ENCODE measurements at regions not wholly inside any gene's neighbourhood (a gene's known extent, or its start where the extent isn't known, plus 50 kb on each side); places are given as distances from the start of the nearest gene placed in this dataset.

DNA sequence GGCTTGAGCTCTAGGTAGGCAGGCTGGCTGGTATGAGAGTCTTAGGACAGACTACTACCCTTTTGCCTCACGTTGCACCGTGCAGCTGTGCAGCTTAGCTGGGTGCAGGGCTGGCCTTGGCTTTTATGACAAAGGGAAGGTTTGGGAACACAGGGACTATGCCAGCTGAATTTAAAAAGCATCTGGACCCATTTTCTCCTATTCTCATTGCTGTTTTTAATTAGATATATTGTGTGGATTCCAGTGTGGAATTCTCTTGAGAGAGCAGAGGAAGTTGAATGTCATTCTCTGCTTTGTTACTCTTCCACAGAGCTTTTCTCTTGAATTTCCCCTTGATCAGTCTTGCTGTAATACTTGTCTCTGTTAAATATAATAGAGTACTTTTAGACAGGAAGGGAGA is 192.7 kb downstream of the ZNF330 start:
- Histone ChIP-seq H3K27ac (ENCODE audit: low read depth in 2 of 2, low read length in 1 of 2) (no peak overlapping the region), H3K4me3 (ENCODE audit: low read depth in 1 of 2, low read length in 2 of 2) (no peak overlapping the region), H3K9me3 (ENCODE audit: control insufficient read depth in 2 of 2, insufficient read depth in 1 of 2, low read depth in 1 of 2, low read length in 1 of 2) (no peaks in the 10 kb centered on the region), H3K36me3 (ENCODE audit: control insufficient read depth in 2 of 2, insufficient read depth in 2 of 2, low read length in 1 of 2) (no peaks in the 10 kb centered on the region), H3K27me3 (ENCODE audit: control insufficient read depth in 1 of 2, insufficient read depth in 2 of 2, low read length in 2 of 2) (no peaks in the 10 kb centered on the region), H3K4me1 (ENCODE audit: control insufficient read depth in 2 of 2, insufficient read depth in 2 of 2, low read length in 1 of 2) (no peaks in the 10 kb centered on the region)
- 66 to 81% methylated on average over 2 of the region's 2 CpGs for WGBS, 2 donors

DNA sequence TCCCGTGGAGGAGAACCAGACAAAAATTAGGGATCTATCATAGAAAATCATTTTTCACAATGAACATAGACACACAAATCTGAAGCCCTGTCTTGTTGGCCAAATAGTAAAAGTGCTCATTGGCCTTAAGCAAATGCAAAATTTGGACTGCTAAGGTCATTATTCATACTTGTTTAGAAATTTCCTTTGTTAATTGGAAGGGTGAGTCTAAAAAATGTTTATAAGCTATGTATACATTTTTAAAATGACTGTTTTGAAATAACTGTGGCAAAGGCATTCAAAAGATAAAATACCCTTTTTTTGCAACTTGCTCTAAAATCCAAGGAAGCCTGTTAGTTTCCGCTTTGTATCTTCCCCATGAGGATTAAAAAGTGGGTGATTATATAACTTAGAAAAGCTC is 195.0 kb downstream of the ZNF330 start:
- WGBS, 2 donors = 72% methylated on average over 2 of the region's 2 CpGs
- no peaks in the 10 kb centered on the region for H3K36me3 ChIP-seq (ENCODE audit: control insufficient read depth in 2 of 2, insufficient read depth in 2 of 2, low read length in 1 of 2)
- H3K4me3 ChIP-seq (ENCODE audit: low read depth in 1 of 2, low read length in 2 of 2) = no peak overlapping the region
- no peaks in the 10 kb centered on the region for H3K27me3 ChIP-seq (ENCODE audit: control insufficient read depth in 1 of 2, insufficient read depth in 2 of 2, low read length in 2 of 2)
- H3K4me1 ChIP-seq (ENCODE audit: control insufficient read depth in 2 of 2, insufficient read depth in 2 of 2, low read length in 1 of 2) = no peaks in the 10 kb centered on the region
- H3K9me3 ChIP-seq (ENCODE audit: control insufficient read depth in 2 of 2, insufficient read depth in 1 of 2, low read depth in 1 of 2, low read length in 1 of 2) = no peaks in the 10 kb centered on the region
- H3K27ac ChIP-seq (ENCODE audit: low read depth in 2 of 2, low read length in 1 of 2) = no peak overlapping the region

DNA sequence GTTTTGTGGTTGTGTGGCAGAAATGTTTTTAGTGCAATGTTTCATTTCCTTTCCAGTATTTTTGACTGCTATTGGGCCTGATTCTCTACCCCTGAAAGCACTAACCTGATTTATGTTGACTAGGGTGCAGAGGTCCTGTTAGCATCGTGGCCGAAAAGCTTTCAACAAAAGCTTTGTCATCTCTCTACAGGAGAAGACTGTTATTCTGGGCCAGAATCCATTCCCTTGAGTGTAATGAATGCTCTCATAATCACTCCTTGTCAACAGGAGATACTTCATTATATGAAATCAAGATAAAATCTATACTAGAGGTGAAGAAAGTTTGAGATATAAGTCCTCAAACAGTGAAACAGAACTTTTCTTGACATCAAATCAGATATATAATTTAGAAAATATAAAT is 195.5 kb downstream of the ZNF330 start:
- no peak overlapping the region for H3K27ac ChIP-seq (ENCODE audit: low read depth in 2 of 2, low read length in 1 of 2)
- WGBS, 2 donors = 52 to 55% methylated on average over 2 of the region's 2 CpGs
- no peaks in the 10 kb centered on the region for H3K27me3 ChIP-seq (ENCODE audit: control insufficient read depth in 1 of 2, insufficient read depth in 2 of 2, low read length in 2 of 2)
- no peaks in the 10 kb centered on the region for H3K9me3 ChIP-seq (ENCODE audit: control insufficient read depth in 2 of 2, insufficient read depth in 1 of 2, low read depth in 1 of 2, low read length in 1 of 2)
- no peak overlapping the region for H3K4me3 ChIP-seq (ENCODE audit: low read depth in 1 of 2, low read length in 2 of 2)
- no peaks in the 10 kb centered on the region for H3K36me3 ChIP-seq (ENCODE audit: control insufficient read depth in 2 of 2, insufficient read depth in 2 of 2, low read length in 1 of 2)
- H3K4me1 ChIP-seq (ENCODE audit: control insufficient read depth in 2 of 2, insufficient read depth in 2 of 2, low read length in 1 of 2) = no peaks in the 10 kb centered on the region

DNA sequence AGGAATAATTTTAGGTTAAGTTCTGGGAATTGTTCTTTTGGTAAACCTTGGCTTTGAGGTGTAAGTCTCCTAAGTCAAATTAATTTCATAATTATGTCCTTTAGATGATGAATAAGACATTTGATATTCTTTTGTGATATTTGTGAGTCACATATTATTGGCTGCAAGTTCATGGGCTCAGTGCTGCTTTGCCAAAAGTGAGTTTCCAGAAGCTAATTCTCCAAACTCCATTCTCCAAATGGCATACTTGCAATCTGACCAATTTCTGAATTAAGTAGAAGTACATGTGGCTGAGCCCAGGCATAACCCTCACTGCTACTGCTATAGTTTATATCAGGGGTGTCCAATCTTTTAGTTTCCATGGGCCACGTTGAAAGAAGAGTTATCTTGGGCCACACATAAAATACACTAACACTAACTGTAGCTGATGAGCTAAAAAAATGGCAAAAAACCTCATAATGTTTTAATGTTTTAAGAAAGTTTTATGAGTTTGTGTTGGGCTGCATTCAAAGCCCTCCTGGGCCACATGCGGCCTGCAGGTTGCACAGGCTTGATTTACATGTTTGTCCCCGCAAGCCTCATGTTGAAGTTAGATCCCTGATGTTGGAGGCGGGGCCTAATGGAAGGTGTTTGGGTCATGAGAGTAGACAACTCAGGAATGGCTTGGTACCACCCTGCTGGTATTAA is 196.1 kb downstream of the ZNF330 start:
- Histone ChIP-seq H3K27me3 (ENCODE audit: control insufficient read depth in 1 of 2, insufficient read depth in 2 of 2, low read length in 2 of 2) (no peaks in the 10 kb centered on the region), H3K27ac (ENCODE audit: low read depth in 2 of 2, low read length in 1 of 2) (no peak overlapping the region), H3K4me1 (ENCODE audit: control insufficient read depth in 2 of 2, insufficient read depth in 2 of 2, low read length in 1 of 2) (no peaks in the 10 kb centered on the region), H3K36me3 (ENCODE audit: control insufficient read depth in 2 of 2, insufficient read depth in 2 of 2, low read length in 1 of 2) (no peaks in the 10 kb centered on the region), H3K9me3 (ENCODE audit: control insufficient read depth in 2 of 2, insufficient read depth in 1 of 2, low read depth in 1 of 2, low read length in 1 of 2) (no peaks in the 10 kb centered on the region), H3K4me3 (ENCODE audit: low read depth in 1 of 2, low read length in 2 of 2) (no peak overlapping the region)
- 74 to 80% methylated on average over 4 of the region's 4 CpGs for WGBS, 2 donors

DNA sequence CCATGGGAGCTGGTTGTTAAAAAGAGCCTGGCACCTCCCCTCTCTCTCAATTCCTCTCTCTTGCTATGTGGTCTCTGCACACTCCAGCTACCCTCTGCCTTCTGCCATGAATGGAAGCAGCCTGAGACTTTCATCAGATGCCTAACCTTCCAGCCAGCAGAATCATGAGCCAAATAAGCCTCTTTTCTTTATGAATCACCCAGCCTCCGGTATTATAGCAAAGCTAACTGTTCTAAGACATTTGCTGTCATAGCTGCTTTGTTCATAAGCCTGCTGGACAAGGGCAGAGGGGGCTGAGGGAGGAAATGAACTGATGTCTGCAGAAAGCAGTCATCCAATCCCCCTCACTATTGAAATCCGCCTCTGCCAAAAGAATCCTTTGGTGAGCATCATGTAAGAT is 196.7 kb downstream of the ZNF330 start:
- Histone ChIP-seq H3K36me3 (ENCODE audit: control insufficient read depth in 2 of 2, insufficient read depth in 2 of 2, low read length in 1 of 2) (no peaks in the 10 kb centered on the region), H3K4me3 (ENCODE audit: low read depth in 1 of 2, low read length in 2 of 2) (no peak overlapping the region), H3K27me3 (ENCODE audit: control insufficient read depth in 1 of 2, insufficient read depth in 2 of 2, low read length in 2 of 2) (no peaks in the 10 kb centered on the region), H3K9me3 (ENCODE audit: control insufficient read depth in 2 of 2, insufficient read depth in 1 of 2, low read depth in 1 of 2, low read length in 1 of 2) (no peaks in the 10 kb centered on the region), H3K27ac (ENCODE audit: low read depth in 2 of 2, low read length in 1 of 2) (no peak overlapping the region), H3K4me1 (ENCODE audit: control insufficient read depth in 2 of 2, insufficient read depth in 2 of 2, low read length in 1 of 2) (no peaks in the 10 kb centered on the region)
- 67% methylated on average over 2 of the region's 2 CpGs for WGBS, 2 donors

DNA sequence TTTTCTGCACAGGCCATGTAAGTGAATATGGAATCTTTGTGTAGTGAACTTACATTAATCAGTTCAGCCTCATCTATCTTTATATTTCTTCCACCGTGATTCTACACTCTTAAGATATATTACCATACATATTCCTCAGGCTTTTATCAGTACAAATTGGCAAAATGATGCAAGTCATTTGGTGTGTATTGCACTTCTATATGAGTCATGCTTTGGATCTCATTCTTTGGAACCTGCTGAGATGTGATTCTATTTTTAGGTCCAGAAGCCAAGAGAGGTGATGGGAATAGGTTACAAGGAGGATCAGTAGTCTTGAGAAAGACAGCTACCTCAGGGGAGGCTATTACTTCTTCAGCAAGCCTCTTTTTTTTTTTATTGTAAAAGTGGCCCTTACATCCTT is 204.4 kb downstream of the ZNF330 start:
- no peaks in the 10 kb centered on the region for H3K9me3 ChIP-seq (ENCODE audit: control insufficient read depth in 2 of 2, insufficient read depth in 1 of 2, low read depth in 1 of 2, low read length in 1 of 2)
- H3K27me3 ChIP-seq (ENCODE audit: control insufficient read depth in 1 of 2, insufficient read depth in 2 of 2, low read length in 2 of 2) = peaks cover 0 to 3% of the 10 kb centered on the region in 2 donors
- H3K36me3 ChIP-seq (ENCODE audit: control insufficient read depth in 2 of 2, insufficient read depth in 2 of 2, low read length in 1 of 2) = no peaks in the 10 kb centered on the region
- WGBS, 2 donors = 38 to 52% methylated on average over 1 of the region's 1 CpG
- H3K4me3 ChIP-seq (ENCODE audit: low read depth in 1 of 2, low read length in 2 of 2) = no peak overlapping the region
- no peaks in the 10 kb centered on the region for H3K4me1 ChIP-seq (ENCODE audit: control insufficient read depth in 2 of 2, insufficient read depth in 2 of 2, low read length in 1 of 2)
- no peak overlapping the region for H3K27ac ChIP-seq (ENCODE audit: low read depth in 2 of 2, low read length in 1 of 2)

DNA sequence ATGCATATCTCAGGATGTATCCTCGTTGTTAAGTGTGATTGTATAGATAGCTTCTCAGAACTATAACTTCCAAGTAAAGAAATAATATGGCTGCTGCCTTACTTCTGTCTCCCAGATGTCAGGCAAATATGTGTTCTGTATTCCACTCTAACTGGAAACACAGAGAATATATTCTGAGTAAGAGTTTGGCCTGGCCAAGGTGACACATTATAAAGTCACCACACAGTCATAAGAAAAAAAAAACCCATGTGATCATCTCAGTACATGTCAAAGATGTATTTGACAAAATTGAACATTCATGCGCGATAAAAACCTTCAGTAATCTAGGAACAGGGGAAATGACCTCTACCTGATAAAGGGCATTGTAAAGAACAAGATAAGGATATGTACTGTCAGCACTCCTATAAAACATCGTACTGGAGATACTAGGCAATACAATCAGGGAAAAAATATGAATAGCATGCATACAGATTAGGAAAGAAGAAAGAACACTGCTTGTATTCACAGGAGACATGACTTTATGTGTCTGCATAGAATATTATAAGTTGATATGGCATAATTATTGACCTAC is 207.1 kb downstream of the ZNF330 start:
- Histone ChIP-seq H3K9me3 (ENCODE audit: control insufficient read depth in 2 of 2, insufficient read depth in 1 of 2, low read depth in 1 of 2, low read length in 1 of 2) (no peaks in the 10 kb centered on the region), H3K4me1 (ENCODE audit: control insufficient read depth in 2 of 2, insufficient read depth in 2 of 2, low read length in 1 of 2) (no peaks in the 10 kb centered on the region), H3K36me3 (ENCODE audit: control insufficient read depth in 2 of 2, insufficient read depth in 2 of 2, low read length in 1 of 2) (no peaks in the 10 kb centered on the region), H3K27me3 (ENCODE audit: control insufficient read depth in 1 of 2, insufficient read depth in 2 of 2, low read length in 2 of 2) (peaks cover 0 to 3% of the 10 kb centered on the region in 2 donors), H3K4me3 (ENCODE audit: low read depth in 1 of 2, low read length in 2 of 2) (no peak overlapping the region), H3K27ac (ENCODE audit: low read depth in 2 of 2, low read length in 1 of 2) (no peak overlapping the region)
- WGBS, 2 donors = 76 to 82% methylated on average over 4 of the region's 4 CpGs

DNA sequence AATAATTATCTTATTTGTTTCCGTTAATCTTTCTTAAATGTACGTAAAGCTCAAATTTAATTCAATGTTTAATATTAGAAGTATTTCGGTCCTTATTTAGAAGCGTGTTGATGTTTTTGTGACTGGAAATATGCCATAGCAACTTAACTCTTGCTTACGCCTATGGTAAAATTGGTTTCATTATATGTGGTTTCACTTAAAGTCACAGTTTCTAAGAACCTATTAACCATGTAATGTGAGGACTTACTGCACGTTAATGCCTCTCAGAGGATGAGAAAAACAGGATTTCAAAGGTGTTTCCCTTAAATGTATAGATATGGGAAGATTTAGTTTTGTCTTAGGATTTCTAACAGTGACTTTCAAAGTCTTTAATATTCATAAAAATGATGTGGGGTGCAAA is 206.4 kb upstream of the IL15 start:
- Histone ChIP-seq H3K9me3 (ENCODE audit: control insufficient read depth in 2 of 2, insufficient read depth in 1 of 2, low read depth in 1 of 2, low read length in 1 of 2) (no peaks in the 10 kb centered on the region), H3K27ac (ENCODE audit: low read depth in 2 of 2, low read length in 1 of 2) (no peak overlapping the region), H3K36me3 (ENCODE audit: control insufficient read depth in 2 of 2, insufficient read depth in 2 of 2, low read length in 1 of 2) (no peaks in the 10 kb centered on the region), H3K4me3 (ENCODE audit: low read depth in 1 of 2, low read length in 2 of 2) (no peak overlapping the region), H3K27me3 (ENCODE audit: control insufficient read depth in 1 of 2, insufficient read depth in 2 of 2, low read length in 2 of 2) (peaks cover 0 to 3% of the 10 kb centered on the region in 2 donors), H3K4me1 (ENCODE audit: control insufficient read depth in 2 of 2, insufficient read depth in 2 of 2, low read length in 1 of 2) (no peaks in the 10 kb centered on the region)
- 81 to 86% methylated on average over 6 of the region's 6 CpGs for WGBS, 2 donors

DNA sequence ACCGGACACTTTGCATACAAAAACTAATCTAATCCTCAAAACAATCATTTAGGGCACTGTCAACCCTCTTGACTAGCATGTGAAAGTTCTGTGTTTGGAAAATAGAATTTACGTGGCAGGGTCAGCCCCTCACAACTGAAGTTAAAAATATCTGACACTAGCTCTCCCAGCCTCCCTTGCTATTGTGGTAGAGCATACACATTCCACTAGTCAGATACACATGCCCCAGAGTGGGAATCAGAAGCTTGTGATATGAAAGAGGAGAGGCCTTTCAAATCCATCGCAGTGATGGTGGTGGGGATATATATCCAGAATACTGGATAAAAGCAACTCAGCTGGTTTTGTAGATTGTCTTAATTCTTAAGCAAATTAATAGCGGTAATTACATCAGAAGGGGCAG is 205.7 kb upstream of the IL15 start:
- no peaks in the 10 kb centered on the region for H3K4me1 ChIP-seq (ENCODE audit: control insufficient read depth in 2 of 2, insufficient read depth in 2 of 2, low read length in 1 of 2)
- peaks cover 0 to 3% of the 10 kb centered on the region in 2 donors for H3K27me3 ChIP-seq (ENCODE audit: control insufficient read depth in 1 of 2, insufficient read depth in 2 of 2, low read length in 2 of 2)
- H3K36me3 ChIP-seq (ENCODE audit: control insufficient read depth in 2 of 2, insufficient read depth in 2 of 2, low read length in 1 of 2) = no peaks in the 10 kb centered on the region
- H3K27ac ChIP-seq (ENCODE audit: low read depth in 2 of 2, low read length in 1 of 2) = no peak overlapping the region
- no peak overlapping the region for H3K4me3 ChIP-seq (ENCODE audit: low read depth in 1 of 2, low read length in 2 of 2)
- WGBS, 2 donors = 93 to 94% methylated on average over 4 of the region's 4 CpGs
- no peaks in the 10 kb centered on the region for H3K9me3 ChIP-seq (ENCODE audit: control insufficient read depth in 2 of 2, insufficient read depth in 1 of 2, low read depth in 1 of 2, low read length in 1 of 2)

All from esophagus (tissue), 2 donors.